Memory B cell (primary cell): ENCODE measurements at regions not wholly inside any gene's neighbourhood (a gene's known extent, or its start where the extent isn't known, plus 50 kb on each side); places are given as distances from the start of the nearest gene placed in this dataset.
"Not testable (repeated sequence)": the region's sequence is repeated elsewhere in the genome, so short reads cannot be mapped to it uniquely, and the experiment has no call there.

ENCODE experiments used
- ATAC-seq: fragments of 150-1000 bp; cut with Tn5 transposase; 2 replicates; pipeline ENCODE4 v1.10.0; 2021; ENCODE audit warnings: low read depth, mild to moderate bottlenecking, moderate library complexity
- DNase-seq, 2 donors: peaks; one replicate each; pipeline ENCODE4 v3.0.0; 2022; ENCODE audit warnings: low spot score in 2 of 2
- H3K27ac Mint-ChIP-seq: one replicate; pipeline ENCODE4 v1.8.0; 2022; ENCODE audit warnings: mild to moderate bottlenecking, moderate library complexity, mixed read lengths
- H3K27me3 Mint-ChIP-seq: one replicate; pipeline ENCODE4 v1.8.0; 2022; ENCODE audit warnings: mixed read lengths
- H3K36me3 Mint-ChIP-seq: one replicate; pipeline ENCODE4 v1.8.0; 2022; ENCODE audit warnings: mild to moderate bottlenecking, mixed read lengths
- H3K4me1 Mint-ChIP-seq: one replicate; pipeline ENCODE4 v1.8.0; 2022; ENCODE audit warnings: mixed read lengths
- H3K4me3 Mint-ChIP-seq: one replicate; pipeline ENCODE4 v1.8.0; 2022; ENCODE audit warnings: mild to moderate bottlenecking, moderate library complexity, mixed read lengths
- H3K9me3 Mint-ChIP-seq: one replicate; pipeline ENCODE4 v1.8.0; 2022; ENCODE audit warnings: mixed read lengths

GRCh38 chr6:23665911-23666310 is 460.1 kb upstream of the NRSN1 start:
- H3K9me3 Mint-ChIP-seq, result peaks cover 14% of the 10 kb centered on the region

GRCh38 chr6:23672737-23673136 is 453.3 kb upstream of the NRSN1 start:
- Mint-ChIP-seq H3K9me3 (peaks cover 32% of the 10 kb centered on the region), H3K36me3 (no peaks in the 10 kb centered on the region), H3K27ac (no peak overlapping the region), H3K4me1 (no peaks in the 10 kb centered on the region), H3K27me3 (no peaks in the 10 kb centered on the region), H3K4me3 (no peak overlapping the region)
- no peak for DNase-seq
- no peak for ATAC-seq

More at GRCh38 chr6:23665911-23666310, 460.1 kb upstream of the NRSN1 start:
- H3K27ac Mint-ChIP-seq, H3K4me1 Mint-ChIP-seq, ATAC-seq, H3K4me3 Mint-ChIP-seq, H3K27me3 Mint-ChIP-seq, DNase-seq, H3K36me3 Mint-ChIP-seq: not testable (repeated sequence)

GRCh38 chr6:23678626-23679025 is 447.4 kb upstream of the NRSN1 start:
- H3K4me3 Mint-ChIP-seq, result no peak overlapping the region
- DNase-seq (no peak), ATAC-seq (no peak)
- no peaks in the 10 kb centered on the region for H3K27me3 Mint-ChIP-seq
- H3K4me1 Mint-ChIP-seq, result no peaks in the 10 kb centered on the region
- no peaks in the 10 kb centered on the region for H3K36me3 Mint-ChIP-seq
- peaks cover 10% of the 10 kb centered on the region for H3K9me3 Mint-ChIP-seq
- no peak overlapping the region for H3K27ac Mint-ChIP-seq

GRCh38 chr6:23681743-23682142 is 444.3 kb upstream of the NRSN1 start:
- ATAC-seq (no peak), DNase-seq (no peak)
- H3K4me1 Mint-ChIP-seq, result no peaks in the 10 kb centered on the region
- no peaks in the 10 kb centered on the region for H3K27me3 Mint-ChIP-seq
- H3K36me3 Mint-ChIP-seq, result no peaks in the 10 kb centered on the region
- no peaks in the 10 kb centered on the region for H3K9me3 Mint-ChIP-seq
- H3K27ac Mint-ChIP-seq, result no peak overlapping the region
- H3K4me3 Mint-ChIP-seq, result no peak overlapping the region

- Mint-ChIP-seq H3K4me1 (no peaks in the 10 kb centered on the region), H3K4me3 (no peak overlapping the region), H3K36me3 (no peaks in the 10 kb centered on the region), H3K27me3 (no peaks in the 10 kb centered on the region), H3K27ac (no peak overlapping the region), H3K9me3 (peaks cover 4% of the 10 kb centered on the region)
- DNase-seq (no peak), ATAC-seq (no peak)
These were observed 437.4 kb upstream of the NRSN1 start for GRCh38 chr6:23688650-23689049.

GRCh38 chr6:23690453-23691049 is 435.5 kb upstream of the NRSN1 start:
- Mint-ChIP-seq H3K36me3 (no peaks in the 10 kb centered on the region), H3K27me3 (no peaks in the 10 kb centered on the region), H3K9me3 (peaks cover 5% of the 10 kb centered on the region), H3K4me1 (no peaks in the 10 kb centered on the region), H3K27ac (no peak overlapping the region), H3K4me3 (no peak overlapping the region)
- DNase-seq (no peak), ATAC-seq (no peak)

GRCh38 chr6:23692184-23692583 is 433.8 kb upstream of the NRSN1 start:
- Mint-ChIP-seq H3K27me3 (no peaks in the 10 kb centered on the region), H3K9me3 (peaks cover 6% of the 10 kb centered on the region), H3K27ac (no peak overlapping the region), H3K4me3 (no peak overlapping the region), H3K4me1 (no peaks in the 10 kb centered on the region), H3K36me3 (no peaks in the 10 kb centered on the region)
- ATAC-seq (no peak), DNase-seq (no peak)

GRCh38 chr6:23696992-23697391 is 429.0 kb upstream of the NRSN1 start:
- no peak for DNase-seq
- no peak overlapping the region for H3K4me3 Mint-ChIP-seq
- peaks cover 5% of the 10 kb centered on the region for H3K9me3 Mint-ChIP-seq
- H3K27me3 Mint-ChIP-seq, result no peaks in the 10 kb centered on the region
- ATAC-seq, result no peak
- no peaks in the 10 kb centered on the region for H3K36me3 Mint-ChIP-seq
- no peaks in the 10 kb centered on the region for H3K4me1 Mint-ChIP-seq
- no peak overlapping the region for H3K27ac Mint-ChIP-seq

GRCh38 chr6:23704479-23705052 is 421.4 kb upstream of the NRSN1 start:
- H3K4me1 Mint-ChIP-seq, result no peaks in the 10 kb centered on the region
- H3K27ac Mint-ChIP-seq, result no peak overlapping the region
- DNase-seq, result no peak
- H3K9me3 Mint-ChIP-seq, result peaks cover 14% of the 10 kb centered on the region
- H3K36me3 Mint-ChIP-seq, result no peaks in the 10 kb centered on the region
- no peak overlapping the region for H3K4me3 Mint-ChIP-seq
- ATAC-seq, result no peak
- no peaks in the 10 kb centered on the region for H3K27me3 Mint-ChIP-seq

GRCh38 chr6:23705697-23706096 is 420.3 kb upstream of the NRSN1 start:
- no peak overlapping the region for H3K27ac Mint-ChIP-seq
- no peak overlapping the region for H3K4me3 Mint-ChIP-seq
- DNase-seq (no peak), ATAC-seq (no peak)
- peaks cover 14% of the 10 kb centered on the region for H3K9me3 Mint-ChIP-seq
- no peaks in the 10 kb centered on the region for H3K36me3 Mint-ChIP-seq
- H3K27me3 Mint-ChIP-seq, result no peaks in the 10 kb centered on the region
- H3K4me1 Mint-ChIP-seq, result no peaks in the 10 kb centered on the region

GRCh38 chr6:23712756-23713155 is 413.3 kb upstream of the NRSN1 start:
- no peaks in the 10 kb centered on the region for H3K36me3 Mint-ChIP-seq
- peaks cover 14% of the 10 kb centered on the region for H3K9me3 Mint-ChIP-seq
- no peak overlapping the region for H3K27ac Mint-ChIP-seq

GRCh38 chr6:23713211-23713610 is 412.8 kb upstream of the NRSN1 start:
- H3K9me3 Mint-ChIP-seq, result peaks cover 14% of the 10 kb centered on the region
- no peaks in the 10 kb centered on the region for H3K27me3 Mint-ChIP-seq
- ATAC-seq (no peak), DNase-seq (no peak)
- H3K27ac Mint-ChIP-seq, result no peak overlapping the region
- H3K36me3 Mint-ChIP-seq, result no peaks in the 10 kb centered on the region
- H3K4me1 Mint-ChIP-seq, result no peaks in the 10 kb centered on the region
- no peak overlapping the region for H3K4me3 Mint-ChIP-seq

More at GRCh38 chr6:23712756-23713155, 413.3 kb upstream of the NRSN1 start:
- DNase-seq, result no peak
- no peaks in the 10 kb centered on the region for H3K4me1 Mint-ChIP-seq
- no peak for ATAC-seq
- H3K27me3 Mint-ChIP-seq, result no peaks in the 10 kb centered on the region
- H3K4me3 Mint-ChIP-seq, result no peak overlapping the region

GRCh38 chr6:23728707-23729106 is 397.3 kb upstream of the NRSN1 start:
- H3K27ac Mint-ChIP-seq, result no peak overlapping the region
- H3K9me3 Mint-ChIP-seq, result peaks cover 5% of the 10 kb centered on the region
- no peak for ATAC-seq
- H3K4me3 Mint-ChIP-seq, result no peak overlapping the region
- DNase-seq, result no peak
- no peaks in the 10 kb centered on the region for H3K4me1 Mint-ChIP-seq
- H3K36me3 Mint-ChIP-seq, result no peaks in the 10 kb centered on the region
- H3K27me3 Mint-ChIP-seq, result no peaks in the 10 kb centered on the region

- Mint-ChIP-seq H3K27ac (no peak overlapping the region), H3K9me3 (peaks cover 7% of the 10 kb centered on the region), H3K4me3 (no peak overlapping the region), H3K4me1 (no peaks in the 10 kb centered on the region), H3K27me3 (no peaks in the 10 kb centered on the region), H3K36me3 (no peaks in the 10 kb centered on the region)
- DNase-seq (no peak), ATAC-seq (no peak)
These were observed 394.4 kb upstream of the NRSN1 start for GRCh38 chr6:23731609-23732008.

- Mint-ChIP-seq H3K27me3 (no peaks in the 10 kb centered on the region), H3K36me3 (no peaks in the 10 kb centered on the region), H3K9me3 (peaks cover 7% of the 10 kb centered on the region), H3K4me1 (no peaks in the 10 kb centered on the region), H3K27ac (no peak overlapping the region), H3K4me3 (no peak overlapping the region)
- DNase-seq (no peak), ATAC-seq (no peak)
These were observed 393.5 kb upstream of the NRSN1 start for GRCh38 chr6:23732521-23732920.
